A673 (cell line): ENCODE measurements at regions not wholly inside any gene's neighbourhood (a gene's known extent, or its start where the extent isn't known, plus 50 kb on each side); places are given as distances from the start of the nearest gene placed in this dataset.

Experiments
- EZH2 ChIP-seq: fragments of 200-600 bp; sonication (generic); IDR thresholded peaks from 2 replicates; pipeline ENCODE4 v1.6.1; 2017; ENCODE audit warnings: borderline replicate concordance, low read depth, mild to moderate bottlenecking, mixed read lengths, antibody characterized with exemption, low read length; ENCODE audit not compliant: poor library complexity, severe bottlenecking
- TF ChIP-seq, protein P1 (sequence below): fragments of 300-800, 200-600 bp; sonication (generic); conservative IDR thresholded peaks from 2 replicates; pipeline ENCODE4 v1.5.1; 2017; ENCODE audit warnings: low read depth, mild to moderate bottlenecking, antibody characterized with exemption, low read length, moderate library complexity, mixed read lengths

- TF ChIP-seq EZH2, result no peak
- TF ChIP-seq, protein P1, sequence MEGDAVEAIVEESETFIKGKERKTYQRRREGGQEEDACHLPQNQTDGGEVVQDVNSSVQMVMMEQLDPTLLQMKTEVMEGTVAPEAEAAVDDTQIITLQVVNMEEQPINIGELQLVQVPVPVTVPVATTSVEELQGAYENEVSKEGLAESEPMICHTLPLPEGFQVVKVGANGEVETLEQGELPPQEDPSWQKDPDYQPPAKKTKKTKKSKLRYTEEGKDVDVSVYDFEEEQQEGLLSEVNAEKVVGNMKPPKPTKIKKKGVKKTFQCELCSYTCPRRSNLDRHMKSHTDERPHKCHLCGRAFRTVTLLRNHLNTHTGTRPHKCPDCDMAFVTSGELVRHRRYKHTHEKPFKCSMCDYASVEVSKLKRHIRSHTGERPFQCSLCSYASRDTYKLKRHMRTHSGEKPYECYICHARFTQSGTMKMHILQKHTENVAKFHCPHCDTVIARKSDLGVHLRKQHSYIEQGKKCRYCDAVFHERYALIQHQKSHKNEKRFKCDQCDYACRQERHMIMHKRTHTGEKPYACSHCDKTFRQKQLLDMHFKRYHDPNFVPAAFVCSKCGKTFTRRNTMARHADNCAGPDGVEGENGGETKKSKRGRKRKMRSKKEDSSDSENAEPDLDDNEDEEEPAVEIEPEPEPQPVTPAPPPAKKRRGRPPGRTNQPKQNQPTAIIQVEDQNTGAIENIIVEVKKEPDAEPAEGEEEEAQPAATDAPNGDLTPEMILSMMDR, result no peak
Measured at GRCh38 chr10:121416071-121416470, 182.2 kb downstream of the FGFR2 start.
